Psoas muscle (tissue), 7 donors: ENCODE measurements at regions not wholly inside any gene's neighbourhood (a gene's known extent, or its start where the extent isn't known, plus 50 kb on each side); places are given as distances from the start of the nearest gene placed in this dataset.

ENCODE experiments used
- ATAC-seq, 4 donors: fragments of 200-7000 bp; cut with Tn5 transposase; one replicate each; pipeline ENCODE4 v1.9.1; 2020; ENCODE audit warnings: moderate library complexity in 3 of 4, mild to moderate bottlenecking in 2 of 4
- DNase-seq, 2 donors: peaks; one replicate each; pipeline ENCODE4 v3.0.0-alpha.2; 2020
- H3K27ac ChIP-seq: fragments of 200-600 bp; one replicate; pipeline ENCODE4 v1.8.0; 2022
- H3K27me3 ChIP-seq, 3 donors: fragments of 200-600 bp in 1 of 3; one replicate each; pipeline versions ENCODE4 v1.6.1 to v1.8.0; 2013 to 2022; ENCODE audit warnings: low read length in 2 of 3, mild to moderate bottlenecking in 2 of 3, moderate library complexity in 1 of 3; ENCODE audit not compliant: insufficient read depth in 3 of 3
- H3K36me3 ChIP-seq, 2 donors: fragments of 200-600 bp in 1 of 2; one replicate each; pipeline versions ENCODE4 v1.6.1 to v1.8.0; 2013 to 2022; ENCODE audit warnings: low read depth in 1 of 2, mild to moderate bottlenecking in 1 of 2, moderate library complexity in 1 of 2; ENCODE audit not compliant: insufficient read depth in 1 of 2
- H3K4me1 ChIP-seq: fragments of 200-600 bp; one replicate; pipeline ENCODE4 v1.8.0; 2022
- H3K4me3 ChIP-seq: fragments of 200-600 bp; one replicate; pipeline ENCODE4 v1.8.0; 2022; ENCODE audit warnings: mild to moderate bottlenecking
- H3K9me3 ChIP-seq: fragments of 200-600 bp; one replicate; pipeline ENCODE4 v1.8.0; 2022
- CTCF ChIP-seq: fragments of 200-600 bp; IDR thresholded peaks from one replicate; pipeline ENCODE4 v1.8.0; 2022; ENCODE audit warnings: antibody characterized with exemption
- WGBS, 3 donors: extraction: QIAGEN DNeasy Blood & Tissue Kit; methylation state at CpG; one replicate each; pipeline versions ENCODE4 v1.1.6 to v1.1.7; 2013; 5-methylcytosine and 5-hydroxymethylcytosine counted together
- intact Hi-C, 2 donors: fragments of 100-400 bp; cut with DNase I; formaldehyde crosslinking; loops; one replicate each; pipeline versions ENCODE4 v1.11.0 to v1.14.2; 2022
- donor health status: healthy with polysubstance abuse.
- donor health status: DM: no; HTN: no; CAD: no; lungs with moderate emphysema.
- donor health status: Bipolar disorder and iron deficiency.
- donor health status: healthy.
- donor health status: DM: yes; HTN: yes; CAD: no.
- donor health status: DM: no; HTN: no; CAD: no.
- donor health status: DM: yes; HTN: yes; CAD: no.

DNA sequence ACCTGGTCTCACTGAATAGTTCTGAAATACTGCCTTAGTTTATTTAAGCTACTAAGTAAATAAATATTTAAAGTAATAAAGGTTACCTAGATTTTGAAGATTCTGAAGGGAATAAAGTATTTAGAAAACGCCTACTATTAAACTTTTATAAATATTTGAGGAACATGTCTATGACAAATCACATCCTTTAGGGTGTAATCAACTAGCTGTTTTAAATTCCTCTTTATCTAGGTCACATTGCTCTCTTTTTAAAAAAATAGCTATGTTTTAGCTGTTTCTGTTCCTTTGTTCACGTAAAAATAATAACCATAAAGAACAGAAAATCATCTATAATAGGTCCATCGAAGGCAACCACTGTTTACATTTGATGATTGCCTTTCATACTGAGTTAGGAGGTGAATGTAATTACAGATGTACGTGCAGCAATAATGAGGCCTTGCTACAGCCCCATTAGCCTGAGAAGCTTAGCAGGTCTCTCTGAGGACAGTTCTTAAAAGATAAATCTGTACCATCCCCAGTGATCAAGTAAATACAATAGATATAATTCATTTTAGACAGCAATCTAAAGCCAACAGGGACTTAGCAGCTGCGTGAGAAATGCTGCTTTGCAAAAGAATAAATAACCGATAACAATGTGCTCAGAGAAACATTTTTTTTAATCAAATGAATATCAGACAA lies 449.5 kb downstream of the LIG4 start:
- Histone ChIP-seq H3K9me3 (no peaks in the 10 kb centered on the region), H3K27ac (no peak overlapping the region), H3K36me3 (no peaks in the 10 kb centered on the region), H3K4me1 (no peaks in the 10 kb centered on the region), H3K27me3 (no peaks in the 10 kb centered on the region), H3K4me3 (no peak overlapping the region)
- intact Hi-C loops, result no loop called here
- TF ChIP-seq CTCF, result no peak
- ATAC-seq (no peak), DNase-seq (no peak)
- WGBS, 3 donors, result 48 to 59% (median 57%) methylated on average over 6 of the region's 6 CpGs

GRCh38 chr13:107764046-107764445 lies 451.3 kb downstream of the LIG4 start:
- Histone ChIP-seq H3K36me3 (no peaks in the 10 kb centered on the region), H3K4me3 (no peak overlapping the region), H3K27me3 (no peaks in the 10 kb centered on the region), H3K27ac (no peak overlapping the region), H3K9me3 (no peaks in the 10 kb centered on the region), H3K4me1 (no peaks in the 10 kb centered on the region)
- no peak for TF ChIP-seq CTCF
- DNase-seq (no peak), ATAC-seq (no peak)
- 34 to 96% (median 49%) methylated on average over 1 of the region's 1 CpG for WGBS, 3 donors
- intact Hi-C loops, result no loop called here

DNA sequence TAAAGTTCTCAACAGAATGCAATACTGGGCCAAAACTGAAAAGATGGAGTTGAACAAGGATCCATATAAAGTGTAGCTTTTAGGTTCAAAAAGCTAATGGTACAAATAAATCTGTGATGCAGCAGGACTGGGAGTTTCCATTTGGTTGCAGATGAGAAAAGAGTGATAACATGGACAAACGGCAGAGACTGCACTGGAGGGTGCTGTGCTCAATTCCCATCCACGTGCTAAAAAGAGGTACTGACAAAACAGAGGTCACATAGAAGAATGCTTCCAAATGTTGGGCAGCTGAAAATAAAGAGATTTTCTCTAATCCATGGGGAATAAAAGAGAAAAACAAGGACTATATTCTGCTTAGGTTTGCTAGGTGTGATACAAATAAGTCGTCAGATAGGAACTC lies 461.6 kb downstream of the LIG4 start:
- H3K27ac ChIP-seq, result no peak overlapping the region
- H3K36me3 ChIP-seq, result no peaks in the 10 kb centered on the region
- no peaks in the 10 kb centered on the region for H3K4me1 ChIP-seq
- intact Hi-C loops, result no loop called here
- no peak for ATAC-seq
- no peaks in the 10 kb centered on the region for H3K27me3 ChIP-seq
- no peak for DNase-seq
- no peaks in the 10 kb centered on the region for H3K9me3 ChIP-seq
- H3K4me3 ChIP-seq, result no peak overlapping the region
- no peak for TF ChIP-seq CTCF
- 29 to 42% (median 32%) methylated on average over 3 of the region's 3 CpGs for WGBS, 3 donors

GRCh38 chr13:107753291-107753690 lies 462.0 kb downstream of the LIG4 start:
- no peaks in the 10 kb centered on the region for H3K4me1 ChIP-seq
- DNase-seq (no peak), ATAC-seq (no peak)
- 82 to 88% (median 86%) methylated on average over 4 of the region's 4 CpGs for WGBS, 3 donors
- no peaks in the 10 kb centered on the region for H3K27me3 ChIP-seq
- no peaks in the 10 kb centered on the region for H3K36me3 ChIP-seq
- H3K9me3 ChIP-seq, result no peaks in the 10 kb centered on the region
- intact Hi-C loops, result no loop called here
- TF ChIP-seq CTCF, result no peak
- no peak overlapping the region for H3K4me3 ChIP-seq
- H3K27ac ChIP-seq, result no peak overlapping the region

DNA sequence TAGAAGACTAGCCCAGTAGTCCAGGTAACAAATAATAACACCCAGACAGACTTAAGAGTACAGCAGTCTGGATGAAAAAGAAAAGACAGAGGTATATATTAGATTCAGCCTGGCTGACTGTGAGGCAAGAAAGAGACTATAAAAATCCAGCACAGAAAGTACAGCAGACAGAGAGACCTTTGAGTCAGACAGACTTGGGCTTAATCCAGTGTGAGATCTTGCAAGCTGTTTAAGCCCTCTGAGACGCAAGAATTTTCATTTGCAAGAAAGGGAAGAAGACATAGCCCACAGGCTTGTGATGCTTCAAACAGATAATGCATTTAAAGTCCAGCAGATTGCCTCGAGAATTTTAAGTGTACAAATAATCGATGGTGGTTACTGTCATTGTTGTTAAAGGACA lies 471.4 kb downstream of the LIG4 start:
- WGBS, 3 donors, result 67 to 70% (median 67%) methylated on average over 3 of the region's 3 CpGs
- intact Hi-C loops, result no loop called here

More for the DNA sequence above, 471.4 kb downstream of the LIG4 start:
- Histone ChIP-seq H3K27me3 (no peaks in the 10 kb centered on the region), H3K36me3 (no peaks in the 10 kb centered on the region), H3K4me3 (no peak overlapping the region), H3K9me3 (no peaks in the 10 kb centered on the region), H3K27ac (no peak overlapping the region), H3K4me1 (no peaks in the 10 kb centered on the region)
- DNase-seq (no peak), ATAC-seq (no peak)
- TF ChIP-seq CTCF, result no peak
